RWPE1 (cell line): ENCODE measurements at regions not wholly inside any gene's neighbourhood (a gene's known extent, or its start where the extent isn't known, plus 50 kb on each side); places are given as distances from the start of the nearest gene placed in this dataset.

Experiments used
- CTCF ChIA-PET: fragments of 350-600 bp; sonication (Branson Sonifier 250); formaldehyde crosslinking; extraction: SDS; loops from one replicate; lab custom pipeline; 2021; lab: Yijun Ruan, JAX
- POLR2A ChIA-PET: fragments of 400-600 bp; formaldehyde crosslinking; extraction: SDS; loops from one replicate; lab custom pipeline; 2020; ENCODE audit warnings: antibody characterized with exemption; ENCODE audit not compliant: low non-redundant PET; lab: Yijun Ruan, JAX
- DNase-seq: peaks from one replicate; pipeline ENCODE4 v3.0.0; 2012; ENCODE audit warnings: low spot score
- H3K27ac ChIP-seq: fragments of 450-650 bp; 2 replicates; pipeline ENCODE4 v1.5.1; 2017
- CTCF ChIP-seq: fragments of 450-650 bp; conservative IDR thresholded peaks from 2 replicates; pipeline ENCODE4 v1.5.1; 2017; ENCODE audit warnings: low read depth, mild to moderate bottlenecking

- TF ChIP-seq CTCF: no peak
Observed at GRCh38 chr9:87089506-87089905, 142.2 kb upstream of the GAS1 start.

GRCh38 chr9:87089929-87090328 is 142.6 kb upstream of the GAS1 start:
- H3K27ac ChIP-seq: no peak overlapping the region
- DNase-seq: no peak
- ChIA-PET CTCF (no interaction called here), POLR2A (no interaction called here)
- no peak for TF ChIP-seq CTCF

More at GRCh38 chr9:87089506-87089905, 142.2 kb upstream of the GAS1 start:
- no peak for DNase-seq
- no peak overlapping the region for H3K27ac ChIP-seq
- POLR2A ChIA-PET: no interaction called here
- CTCF ChIA-PET: interaction anchor here (0.6 kb wide), 1 partner anchor 475 kb away, joined by 4 read pairs; no protein-coding TSS in a partner anchor

- TF ChIP-seq CTCF: no peak
- ChIA-PET CTCF (interaction anchor here (0.7 kb wide), 1 partner anchor 14 kb away, joined by 3 read pairs; no protein-coding TSS in a partner anchor), POLR2A (no interaction called here)
- DNase-seq: no peak
- H3K27ac ChIP-seq: no peak overlapping the region
Observed at GRCh38 chr9:87093777-87094176, 146.5 kb upstream of the GAS1 start.

- TF ChIP-seq CTCF: no peak
- ChIA-PET POLR2A (no interaction called here), CTCF (no interaction called here)
- H3K27ac ChIP-seq: no peak overlapping the region
- no peak for DNase-seq
Observed at GRCh38 chr9:87095951-87096350, 148.6 kb upstream of the GAS1 start.

- H3K27ac ChIP-seq: no peak overlapping the region
- POLR2A ChIA-PET: no interaction called here
- DNase-seq: no peak
- TF ChIP-seq CTCF: no peak
- CTCF ChIA-PET: interaction anchor here (0.8 kb wide), 1 partner anchor 34 kb away, joined by 3 read pairs; no protein-coding TSS in a partner anchor
Observed at GRCh38 chr9:87096506-87096905, 149.2 kb upstream of the GAS1 start.

- DNase-seq: no peak
- CTCF ChIA-PET: interaction anchor here (0.8 kb wide), 1 partner anchor 33 kb away, joined by 3 read pairs; no protein-coding TSS in a partner anchor
- POLR2A ChIA-PET: no interaction called here
- TF ChIP-seq CTCF: no peak
- H3K27ac ChIP-seq: no peak overlapping the region
Observed at GRCh38 chr9:87097238-87097637, 149.9 kb upstream of the GAS1 start.

- DNase-seq: peak; percentile 25
- TF ChIP-seq CTCF: no peak
- ChIA-PET POLR2A (no interaction called here), CTCF (interaction anchor here (0.6 to 1.1 kb wide), 2 partner anchors 18 to 384 kb away, joined by 3 read pairs; no protein-coding TSS in a partner anchor)
- H3K27ac ChIP-seq: no peak overlapping the region
Observed at GRCh38 chr9:87099407-87099806, 152.1 kb upstream of the GAS1 start.
